Neural cell (in vitro differentiated cells): ENCODE measurements at regions not wholly inside any gene's neighbourhood (a gene's known extent, or its start where the extent isn't known, plus 50 kb on each side); places are given as distances from the start of the nearest gene placed in this dataset.

Experiments
- CTCF ChIP-seq: fragments of 450-650 bp; IDR thresholded peaks from 2 replicates; pipeline ENCODE4 v1.5.1; 2014; ENCODE audit warnings: antibody characterized with exemption, mild to moderate bottlenecking, moderate library complexity; ENCODE audit not compliant: poor library complexity, severe bottlenecking
- EZH2 ChIP-seq: fragments of 200-600, 300-800 bp; shearing (Covaris generic), sonication (generic); IDR thresholded peaks from 2 replicates; pipeline ENCODE4 v1.6.1; 2014; ENCODE audit warnings: antibody characterized with exemption, low read length, borderline replicate concordance, mild to moderate bottlenecking; ENCODE audit not compliant: insufficient read depth, poor library complexity, severe bottlenecking
- MXI1 ChIP-seq: fragments of 450-650 bp; conservative IDR thresholded peaks from 2 replicates; pipeline ENCODE4 v1.6.1; 2014; ENCODE audit warnings: antibody characterized with exemption, mild to moderate bottlenecking; ENCODE audit not compliant: poor library complexity, severe bottlenecking
- POLR2AphosphoS5 ChIP-seq: IDR thresholded peaks from 2 replicates; pipeline ENCODE4 v1.6.1; 2012
- SMC3 ChIP-seq: fragments of 450-650 bp; conservative IDR thresholded peaks from 2 replicates; pipeline ENCODE4 v1.6.1; 2014; ENCODE audit warnings: antibody characterized with exemption, mild to moderate bottlenecking, moderate library complexity; ENCODE audit not compliant: poor library complexity
- TAF1 ChIP-seq: IDR thresholded peaks from 2 replicates; pipeline ENCODE4 v1.6.1; 2012; ENCODE audit warnings: low read depth

DNA sequence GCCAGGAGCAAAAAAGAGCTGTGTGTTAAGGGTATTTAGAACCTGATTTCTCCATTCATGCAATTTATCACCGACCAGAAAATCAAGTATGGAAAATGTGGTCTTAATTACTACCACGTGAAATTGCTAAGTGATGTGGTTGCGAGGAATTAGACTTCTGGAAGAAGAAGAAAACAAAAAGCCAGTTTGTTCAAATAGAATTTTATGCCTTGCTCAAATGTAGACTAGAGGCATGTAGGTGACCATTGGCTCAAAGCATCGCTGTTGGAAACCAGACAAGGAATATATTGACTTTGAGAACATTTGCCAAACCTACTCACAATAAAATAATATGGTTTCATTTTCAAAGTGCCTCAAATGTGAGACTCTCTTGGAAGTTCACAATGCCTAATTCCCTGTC is 57.3 kb upstream of the LRCH1 start:
- TF ChIP-seq CTCF (no peak), EZH2 (no peak), TAF1 (no peak), MXI1 (no peak), SMC3 (no peak), POLR2AphosphoS5 (no peak)
